DMS53 treated with DMSO at 0.1 percent for 48 hours (cell line): ENCODE measurements at regions not wholly inside any gene's neighbourhood (a gene's known extent, or its start where the extent isn't known, plus 50 kb on each side); places are given as distances from the start of the nearest gene placed in this dataset.
"Not testable (repeated sequence)": the region's sequence is repeated elsewhere in the genome, so short reads cannot be mapped to it uniquely, and the experiment has no call there.

Experiments used
- DNase-seq: peaks from one replicate; lab custom pipeline; 2025; ENCODE audit not compliant: unreplicated experiment; lab: John Stamatoyannopoulos, UW

GRCh38 chr2:186946896-186947467 is 98.0 kb upstream of the ZSWIM2 start:
- DNase-seq: peak; percentile 46

- DNase-seq: no peak
Observed at GRCh38 chr2:186941853-186942252, 92.9 kb upstream of the ZSWIM2 start.

- DNase-seq: no peak
Observed at GRCh38 chr2:186940463-186940862, 91.5 kb upstream of the ZSWIM2 start.

DNA sequence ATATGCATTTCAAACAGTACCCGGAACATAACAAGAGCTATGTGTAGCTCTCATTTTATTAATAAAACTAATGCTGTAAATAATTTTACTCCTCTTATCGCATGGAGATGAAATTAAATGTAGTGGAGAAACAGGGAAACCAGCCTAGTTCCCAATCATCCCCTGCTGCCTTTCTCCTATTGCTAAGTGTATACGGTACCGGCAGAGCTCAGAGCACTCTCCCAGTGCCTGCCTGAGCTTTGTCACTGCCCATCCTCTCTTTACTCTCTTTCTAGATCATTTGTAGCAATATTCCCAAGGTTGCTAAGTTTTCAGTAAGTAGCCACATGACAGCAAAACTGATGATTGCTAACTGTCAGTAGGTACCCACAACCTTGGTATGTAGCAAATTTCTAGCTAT is 85.5 kb upstream of the ZSWIM2 start:
- DNase-seq: no peak

DNA sequence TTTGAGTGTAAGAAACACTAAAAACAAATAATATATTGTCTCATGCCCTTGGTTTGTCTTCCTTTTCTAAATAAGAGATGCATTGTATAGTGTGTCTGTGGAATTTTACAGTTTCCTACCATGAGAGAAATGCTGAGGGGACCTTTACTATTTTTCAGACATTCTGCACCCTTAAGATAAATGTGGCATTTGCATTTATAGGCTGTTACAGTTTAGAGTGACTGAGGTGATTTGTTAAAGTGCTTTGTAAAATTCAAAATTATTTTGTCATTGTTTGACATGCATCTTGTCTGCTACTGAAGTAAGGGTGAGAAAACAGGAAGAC is 78.9 kb upstream of the ZSWIM2 start:
- DNase-seq: no peak

DNA sequence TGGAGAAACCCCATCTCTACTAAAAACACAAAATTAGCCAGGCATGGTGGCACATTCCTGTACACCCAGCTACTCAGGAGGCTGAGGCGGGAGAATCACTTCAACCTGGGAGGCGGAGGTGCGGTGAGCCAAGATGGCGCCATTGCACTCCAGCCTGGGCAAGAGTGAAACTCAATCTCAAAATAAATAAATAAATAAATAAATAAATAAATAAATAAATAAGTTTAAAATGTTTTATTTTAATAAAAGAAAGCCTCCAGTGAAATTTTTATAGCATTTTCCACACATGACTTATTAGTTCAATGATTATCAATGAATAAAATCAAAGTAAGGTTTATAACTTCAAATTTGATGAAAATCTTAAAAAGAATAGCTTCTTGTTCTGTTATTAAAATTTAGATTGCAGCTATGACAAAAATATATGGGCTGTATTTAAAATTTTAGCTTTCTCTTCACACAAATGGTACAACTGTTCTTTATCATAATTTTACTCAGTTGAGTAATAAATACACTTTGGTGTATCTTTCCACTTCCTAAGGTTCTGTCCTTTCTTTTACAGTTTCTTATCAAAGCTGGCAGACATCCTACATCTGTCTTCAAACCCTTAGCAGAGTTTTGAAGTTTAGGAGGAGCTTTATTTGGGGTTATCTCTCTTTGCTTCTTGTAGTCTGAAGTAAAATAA is 78.4 kb upstream of the ZSWIM2 start:
- no peak for DNase-seq

GRCh38 chr2:186925514-186925913 is 76.5 kb upstream of the ZSWIM2 start:
- no peak for DNase-seq

GRCh38 chr2:186922316-186922715 is 73.3 kb upstream of the ZSWIM2 start:
- DNase-seq: not testable (repeated sequence)

DNA sequence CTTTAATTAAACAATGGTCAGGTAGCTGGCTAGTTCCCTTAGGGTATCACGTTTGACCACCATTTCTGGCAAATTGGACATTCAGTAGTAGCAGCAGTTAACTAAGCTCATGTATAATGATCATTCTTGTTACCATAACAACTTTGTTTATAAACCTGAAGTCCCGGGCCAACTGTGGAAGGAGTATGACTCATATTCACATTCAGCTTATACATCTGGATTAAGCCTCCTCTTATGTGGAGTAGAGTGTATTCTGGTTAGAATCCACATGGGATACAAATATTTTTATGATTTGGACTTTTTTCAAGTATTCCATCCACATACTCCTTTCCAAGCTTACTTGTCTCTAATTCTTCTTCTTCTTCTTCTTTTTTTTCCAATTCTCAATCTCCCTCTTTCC is 70.3 kb upstream of the ZSWIM2 start:
- DNase-seq: peak; percentile 82

- DNase-seq: no peak
Observed at GRCh38 chr2:186918495-186918894, 69.5 kb upstream of the ZSWIM2 start.

- no peak for DNase-seq
Observed at GRCh38 chr2:186917866-186918265, 68.9 kb upstream of the ZSWIM2 start.

DNA sequence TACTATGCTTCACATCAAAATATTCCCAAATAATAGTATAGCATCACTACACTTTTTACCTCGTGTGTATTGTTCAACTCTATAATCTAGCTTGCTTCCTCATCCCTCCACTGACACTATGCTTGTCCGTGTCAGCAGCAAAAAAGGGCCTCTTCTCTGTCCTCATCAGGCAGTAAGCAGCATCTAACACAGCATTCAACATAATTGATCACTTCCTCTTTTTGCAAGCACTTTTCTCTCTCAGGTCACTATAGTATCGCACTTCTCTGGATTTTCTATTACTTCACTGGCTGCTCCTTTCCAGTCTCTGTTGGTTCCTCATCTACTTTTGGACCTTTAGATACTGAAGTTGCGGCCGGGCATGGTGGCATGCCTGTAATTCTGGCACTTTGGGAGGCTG is 64.9 kb upstream of the ZSWIM2 start:
- DNase-seq: no peak

DNA sequence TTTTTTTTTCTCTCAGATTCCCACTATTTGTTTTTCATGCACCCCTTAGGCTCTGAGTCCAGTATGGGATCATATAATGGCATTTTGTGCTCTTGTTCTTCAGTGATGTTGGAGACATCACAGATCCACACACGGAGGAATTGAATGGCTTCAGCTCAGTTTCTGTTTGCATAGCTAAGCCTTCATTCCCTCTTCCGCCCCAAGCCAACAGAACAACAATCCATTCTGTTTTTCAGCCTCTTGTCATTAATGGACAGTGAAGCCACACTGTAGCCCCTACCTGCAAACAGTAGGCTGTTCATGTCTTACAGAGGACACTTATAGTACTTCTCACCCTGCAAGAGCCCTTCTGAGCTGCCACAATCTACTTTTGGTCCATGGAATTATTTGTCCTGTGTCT is 64.0 kb upstream of the ZSWIM2 start:
- DNase-seq: no peak

DNA sequence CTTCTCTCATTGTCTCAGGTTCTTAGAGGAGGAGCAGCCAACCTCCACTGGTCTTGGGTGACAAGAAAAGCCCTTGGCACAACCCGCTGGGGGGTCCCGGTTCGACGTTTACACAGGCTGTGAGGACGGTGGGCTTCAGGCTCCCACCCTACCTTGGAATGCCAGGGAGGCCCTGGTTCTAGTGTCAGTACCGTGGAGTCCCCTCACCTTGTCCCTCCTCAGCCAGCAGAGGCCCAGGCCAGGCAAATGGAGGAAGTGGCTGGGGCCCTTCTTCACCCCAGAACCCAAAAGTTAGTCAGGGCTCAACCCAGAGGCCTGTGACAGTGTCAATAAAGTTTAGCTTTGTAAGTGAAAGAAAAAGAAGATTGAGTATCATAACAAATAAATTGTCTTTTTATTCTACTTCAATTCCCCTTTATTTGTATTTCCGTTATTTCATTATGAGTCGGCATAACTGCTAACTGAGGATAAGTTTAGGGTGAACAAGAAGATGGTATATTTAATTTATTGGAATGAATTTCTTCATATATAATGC is 62.6 kb upstream of the ZSWIM2 start:
- DNase-seq: no peak

- no peak for DNase-seq
Observed at GRCh38 chr2:186910996-186911395, 62.0 kb upstream of the ZSWIM2 start.

DNA sequence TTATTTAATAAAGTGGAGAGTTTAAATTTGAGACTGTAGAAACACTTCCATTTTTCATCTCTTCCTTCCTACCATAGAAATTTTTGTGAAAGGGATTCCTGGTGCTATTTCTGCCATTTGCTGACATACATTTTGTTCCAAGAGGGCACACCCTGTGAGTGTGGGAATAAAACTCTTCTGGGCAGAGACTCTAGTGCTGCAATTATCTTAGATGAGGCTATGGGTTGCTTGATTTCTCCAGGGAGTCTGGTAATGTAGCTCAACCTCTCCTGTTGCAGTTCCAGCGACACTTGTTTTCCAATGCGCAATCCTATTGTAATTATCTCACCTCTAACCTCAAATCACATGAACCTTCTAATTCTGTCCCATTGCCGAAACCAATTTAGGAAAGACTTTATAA is 60.1 kb upstream of the ZSWIM2 start:
- DNase-seq: no peak

GRCh38 chr2:186907897-186908296 is 58.9 kb upstream of the ZSWIM2 start:
- DNase-seq: no peak

DNA sequence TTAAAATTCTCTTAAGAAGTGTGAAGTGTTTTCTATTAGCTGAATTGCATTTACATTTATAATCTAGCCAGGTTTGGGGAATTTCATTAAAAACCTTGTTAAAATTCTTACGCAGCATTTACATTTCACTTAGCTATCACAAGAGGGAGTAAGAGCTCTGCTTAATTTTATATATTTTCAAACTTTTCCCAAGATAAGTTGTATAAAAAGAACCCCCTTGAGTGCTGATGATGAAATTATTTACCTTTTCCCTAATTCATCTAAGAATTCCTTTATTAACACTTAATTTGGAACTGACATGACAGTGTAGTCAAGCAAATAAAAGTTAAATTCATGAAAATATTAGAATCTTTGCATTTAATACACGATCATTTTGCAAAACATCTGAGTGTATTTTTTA is 54.2 kb upstream of the ZSWIM2 start:
- DNase-seq: peak; percentile 43
